ENCODE measurements at regions not wholly inside any gene's neighbourhood (a gene's known extent, or its start where the extent isn't known, plus 50 kb on each side); places are given as distances from the start of the nearest gene placed in this dataset.
A peak's percentile ranks its signal among the peaks of the same experiment; 100 is the strongest.

- peak; percentile 67 for TF ChIP-seq CTCF (IDR thresholded peaks at IDR 0.05; ENCODE audit: unreplicated experiment)
- peak overlapping the region; percentile 39 for H3K27ac Mint-ChIP-seq
- peak; percentile 26 to 75 for DNase-seq (ENCODE audit: low spot score in 2 of 2, unreplicated experiment in 2 of 2)
Measured at GRCh38 chr12:91355150-91356006, 172.8 kb upstream of the DCN start.

DNA sequence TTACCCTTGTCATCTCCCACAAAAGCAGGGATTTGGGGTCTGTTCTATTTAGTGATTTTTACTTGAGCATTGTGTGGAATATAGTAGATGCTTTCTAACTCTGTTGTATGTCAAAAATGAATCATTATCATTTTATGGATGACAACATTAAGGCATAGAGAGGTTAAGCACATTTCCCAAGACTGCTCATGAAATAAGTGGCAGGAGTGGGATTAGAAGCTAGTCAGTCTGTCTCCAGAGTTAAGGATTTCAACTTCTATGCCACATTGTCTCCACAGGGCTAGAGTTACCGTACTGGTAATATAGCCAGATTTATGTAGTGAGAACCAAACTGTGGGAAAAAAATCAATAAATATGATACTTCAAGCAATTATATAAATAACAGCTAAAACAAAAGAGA, 170.6 kb upstream of the DCN start:
- Mint-ChIP-seq H3K27ac (no peak overlapping the region), H3K4me3 (no peak overlapping the region), H3K36me3 (no peaks in the 10 kb centered on the region), H3K9me3 (peaks cover 11% of the 10 kb centered on the region), H3K4me1 (peaks cover 29% of the 10 kb centered on the region), H3K27me3 (ENCODE audit: low read depth) (no peaks in the 10 kb centered on the region)
- no peak for TF ChIP-seq CTCF (IDR thresholded peaks at IDR 0.05; ENCODE audit: unreplicated experiment)
- no peak for DNase-seq (ENCODE audit: low spot score in 2 of 2, unreplicated experiment in 2 of 2)

More at GRCh38 chr12:91355150-91356006, 172.8 kb upstream of the DCN start:
- H3K4me1 Mint-ChIP-seq = peaks cover 22% of the 10 kb centered on the region
- H3K9me3 Mint-ChIP-seq = peaks cover 15% of the 10 kb centered on the region
- H3K36me3 Mint-ChIP-seq = no peaks in the 10 kb centered on the region
- no peaks in the 10 kb centered on the region for H3K27me3 Mint-ChIP-seq (ENCODE audit: low read depth)
- H3K4me3 Mint-ChIP-seq = no peak overlapping the region

DNA sequence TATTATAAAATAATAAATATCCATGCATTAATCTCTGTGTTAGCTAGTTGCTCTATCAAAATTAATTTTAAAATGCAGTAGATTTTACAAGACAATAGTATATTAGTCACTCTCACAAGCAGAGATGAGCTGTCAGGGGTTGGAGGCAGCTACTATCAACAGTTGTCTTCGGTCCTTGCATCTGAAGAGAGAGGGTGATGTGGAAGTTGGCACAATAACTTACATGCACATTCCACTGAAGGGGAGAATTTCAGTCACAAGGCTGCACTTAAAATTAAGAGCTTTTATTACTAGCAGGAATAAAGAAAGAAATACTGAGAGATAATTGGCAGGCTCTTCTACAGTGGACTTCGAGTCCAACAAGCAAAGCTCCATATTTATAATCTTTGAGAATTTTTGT, 166.9 kb upstream of the DCN start:
- no peak for DNase-seq (ENCODE audit: low spot score in 2 of 2, unreplicated experiment in 2 of 2)
- Mint-ChIP-seq H3K27me3 (ENCODE audit: low read depth) (no peaks in the 10 kb centered on the region), H3K27ac (peak overlapping the region; percentile 9), H3K4me3 (no peak overlapping the region), H3K36me3 (no peaks in the 10 kb centered on the region), H3K9me3 (peaks cover 11% of the 10 kb centered on the region), H3K4me1 (peaks cover 19% of the 10 kb centered on the region)
- no peak for TF ChIP-seq CTCF (IDR thresholded peaks at IDR 0.05; ENCODE audit: unreplicated experiment)

DNA sequence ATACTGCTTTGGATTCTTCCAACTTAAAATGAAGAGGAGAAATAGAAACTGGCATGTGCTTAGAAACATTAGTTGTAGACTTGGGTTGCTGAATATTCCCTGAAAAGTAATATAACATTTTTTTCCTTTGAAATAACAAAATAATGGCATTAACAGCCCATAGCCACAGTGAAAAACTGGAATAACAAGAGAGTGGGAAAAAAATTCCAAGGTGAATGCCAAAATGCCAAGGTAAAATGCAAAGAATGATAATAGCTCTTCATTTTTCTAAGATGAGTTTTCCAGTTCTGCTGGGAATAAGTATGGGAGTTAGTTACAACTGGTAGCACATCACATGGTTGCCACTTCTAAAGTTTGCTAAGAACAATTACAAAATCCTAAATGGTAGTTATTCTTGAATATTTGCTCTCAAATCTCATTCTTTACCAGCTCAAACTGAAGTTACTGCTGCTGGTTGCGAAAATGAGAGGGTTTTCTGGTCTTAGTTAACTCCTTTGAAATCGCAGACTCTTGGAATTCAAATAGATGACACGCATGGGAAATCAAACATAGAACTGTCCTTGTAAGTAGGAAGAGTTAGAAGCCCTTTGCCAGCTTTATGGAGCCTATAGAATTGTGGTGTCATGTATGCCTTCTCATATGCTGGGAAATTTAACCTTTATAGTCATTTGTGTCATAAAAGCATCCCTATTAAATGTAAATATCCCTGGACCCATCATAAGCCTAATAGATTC, 165.0 kb upstream of the DCN start:
- no peak for DNase-seq (ENCODE audit: low spot score in 2 of 2, unreplicated experiment in 2 of 2)
- H3K27ac Mint-ChIP-seq = peak overlapping the region; percentile 78

GRCh38 chr12:91346827-91347226, 164.2 kb upstream of the DCN start:
- Mint-ChIP-seq H3K9me3 (peaks cover 3% of the 10 kb centered on the region), H3K27me3 (ENCODE audit: low read depth) (no peaks in the 10 kb centered on the region), H3K27ac (peak overlapping the region; percentile 43), H3K4me3 (no peak overlapping the region), H3K4me1 (peaks cover 23% of the 10 kb centered on the region), H3K36me3 (no peaks in the 10 kb centered on the region)
- TF ChIP-seq CTCF (IDR thresholded peaks at IDR 0.05; ENCODE audit: unreplicated experiment) = no peak
- DNase-seq (ENCODE audit: low spot score in 2 of 2, unreplicated experiment in 2 of 2) = no peak

More for the DNA sequence above, 165.0 kb upstream of the DCN start:
- Mint-ChIP-seq H3K9me3 (peaks cover 5% of the 10 kb centered on the region), H3K4me3 (no peak overlapping the region), H3K27me3 (ENCODE audit: low read depth) (no peaks in the 10 kb centered on the region), H3K4me1 (peaks cover 19% of the 10 kb centered on the region), H3K36me3 (no peaks in the 10 kb centered on the region)
- no peak for TF ChIP-seq CTCF (IDR thresholded peaks at IDR 0.05; ENCODE audit: unreplicated experiment)

Measured in mesothelial cell of epicardium (in vitro differentiated cells).